Activated CD8-positive, alpha-beta memory T cell treated with anti-CD3 and anti-CD28 coated beads for 36 hours (primary cell): ENCODE measurements at regions not wholly inside any gene's neighbourhood (a gene's known extent, or its start where the extent isn't known, plus 50 kb on each side); places are given as distances from the start of the nearest gene placed in this dataset.
"Not testable (repeated sequence)": the region's sequence is repeated elsewhere in the genome, so short reads cannot be mapped to it uniquely, and the experiment has no call there.

Experiments
- CTCF ChIA-PET: fragments of 350-600 bp; sonication (Branson Sonifier 250); formaldehyde crosslinking; loops from one replicate; lab custom pipeline; 2021; ENCODE audit warnings: antibody characterized with exemption; lab: Charles Lee
- POLR2A ChIA-PET: fragments of 350-600 bp; sonication (Branson Sonifier 250); formaldehyde crosslinking; loops from one replicate; lab custom pipeline; 2021; ENCODE audit warnings: antibody characterized with exemption; lab: Charles Lee

- CTCF ChIA-PET = no interaction called here
- POLR2A ChIA-PET = no interaction called here
Observed at GRCh38 chr5:174575043-174575442, 149.3 kb upstream of the MSX2 start.

GRCh38 chr5:174576042-174576441, 148.3 kb upstream of the MSX2 start:
- CTCF ChIA-PET = no interaction called here
- POLR2A ChIA-PET = no interaction called here

GRCh38 chr5:174581479-174581878, 142.9 kb upstream of the MSX2 start:
- CTCF ChIA-PET = no interaction called here
- POLR2A ChIA-PET = no interaction called here

DNA sequence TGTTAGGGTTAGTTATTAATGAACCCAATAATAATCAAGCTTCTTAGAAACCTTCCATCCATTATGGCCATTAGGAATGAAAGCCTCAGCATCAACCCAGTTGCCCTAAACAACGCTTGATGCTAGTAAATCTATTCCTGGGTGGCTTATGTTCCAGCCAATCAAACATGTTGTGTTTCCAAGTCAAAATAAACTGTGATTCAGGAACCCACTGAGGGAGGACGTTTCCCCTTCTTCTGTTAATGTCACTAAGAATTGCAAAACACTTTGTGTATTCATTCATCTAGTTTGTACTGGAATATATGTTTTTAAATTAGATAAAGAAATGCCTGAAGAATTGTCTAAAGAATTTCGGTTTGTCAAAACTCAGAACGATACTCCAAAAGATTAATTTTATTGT, 142.5 kb upstream of the MSX2 start:
- ChIA-PET CTCF (no interaction called here), POLR2A (no interaction called here)

- ChIA-PET POLR2A (no interaction called here), CTCF (no interaction called here)
Observed at GRCh38 chr5:174583071-174583470, 141.3 kb upstream of the MSX2 start.

GRCh38 chr5:174585472-174585871, 138.9 kb upstream of the MSX2 start:
- POLR2A ChIA-PET = no interaction called here
- CTCF ChIA-PET = no interaction called here

DNA sequence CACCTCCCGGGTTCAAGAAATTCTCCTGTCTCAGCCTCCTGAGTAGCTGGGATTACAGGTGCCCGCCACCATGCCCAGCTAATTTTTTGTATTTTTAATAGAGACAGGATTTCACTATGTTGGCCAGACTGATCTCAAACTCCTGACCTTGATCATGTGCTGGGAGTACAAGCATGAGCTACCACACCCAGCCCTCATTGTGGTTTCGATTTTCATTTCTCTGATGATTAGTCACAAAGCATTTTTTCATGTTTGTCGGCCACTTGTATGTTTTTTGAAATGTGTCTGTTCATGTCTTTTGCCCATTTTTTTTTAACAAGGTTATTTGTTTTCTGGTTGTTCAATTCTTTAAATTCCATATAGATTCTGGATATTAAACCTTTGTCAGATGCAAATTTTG, 138.2 kb upstream of the MSX2 start:
- CTCF ChIA-PET, POLR2A ChIA-PET: not testable (repeated sequence)

DNA sequence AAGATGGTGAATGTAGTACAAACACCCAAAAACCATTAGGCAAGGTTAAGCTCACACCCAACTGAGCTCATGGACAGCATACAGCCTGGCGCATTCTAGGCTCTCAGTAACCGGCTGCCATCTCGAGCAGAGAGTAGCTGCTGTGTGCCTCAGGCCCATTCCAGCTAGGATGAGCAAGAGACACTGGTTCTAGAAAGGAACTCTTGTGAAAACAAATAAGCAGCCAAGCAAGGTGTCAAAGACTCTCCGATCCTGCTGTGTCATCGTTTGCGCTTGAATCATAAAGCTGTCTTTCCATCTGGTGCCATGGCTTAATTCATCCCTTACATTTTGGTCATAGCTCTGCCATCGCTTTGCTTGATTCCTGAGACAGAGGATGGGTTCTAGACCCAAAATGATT, 135.4 kb upstream of the MSX2 start:
- CTCF ChIA-PET = no interaction called here

GRCh38 chr5:174589599-174589998, 134.8 kb upstream of the MSX2 start:
- POLR2A ChIA-PET = no interaction called here
- CTCF ChIA-PET = interaction anchor here (0.6 kb wide), 1 partner anchor 168 kb away, joined by 4 read pairs; no protein-coding TSS in a partner anchor

More for the DNA sequence above, 135.4 kb upstream of the MSX2 start:
- POLR2A ChIA-PET = no interaction called here

DNA sequence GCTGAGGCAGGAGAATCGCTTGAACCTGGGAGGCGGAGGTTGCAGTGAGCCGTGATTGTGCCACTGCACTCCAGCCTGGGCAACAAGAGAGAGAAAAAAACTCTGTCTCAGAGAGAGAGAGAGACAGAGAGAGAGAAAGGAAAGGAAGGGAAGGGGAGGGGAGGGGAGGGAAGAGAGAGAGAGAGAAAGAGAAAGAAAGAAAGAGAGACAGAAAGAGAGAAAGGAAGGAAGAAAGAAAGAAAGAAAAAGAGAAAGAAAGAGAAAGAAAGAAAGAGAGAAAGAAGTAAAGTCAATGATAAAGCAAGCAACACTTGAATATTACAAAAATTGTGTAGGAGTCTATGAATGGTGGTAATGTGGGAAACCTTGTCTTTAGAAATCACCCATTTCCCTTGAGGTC, 133.6 kb upstream of the MSX2 start:
- ChIA-PET POLR2A (no interaction called here), CTCF (no interaction called here)

- CTCF ChIA-PET = interaction anchor here (0.6 kb wide), 1 partner anchor 493 kb away, joined by 6 read pairs; no protein-coding TSS in a partner anchor
- POLR2A ChIA-PET = no interaction called here
Observed at GRCh38 chr5:174596429-174596828, 128.0 kb upstream of the MSX2 start.

GRCh38 chr5:174599992-174600391, 124.4 kb upstream of the MSX2 start:
- POLR2A ChIA-PET = no interaction called here
- CTCF ChIA-PET = no interaction called here

DNA sequence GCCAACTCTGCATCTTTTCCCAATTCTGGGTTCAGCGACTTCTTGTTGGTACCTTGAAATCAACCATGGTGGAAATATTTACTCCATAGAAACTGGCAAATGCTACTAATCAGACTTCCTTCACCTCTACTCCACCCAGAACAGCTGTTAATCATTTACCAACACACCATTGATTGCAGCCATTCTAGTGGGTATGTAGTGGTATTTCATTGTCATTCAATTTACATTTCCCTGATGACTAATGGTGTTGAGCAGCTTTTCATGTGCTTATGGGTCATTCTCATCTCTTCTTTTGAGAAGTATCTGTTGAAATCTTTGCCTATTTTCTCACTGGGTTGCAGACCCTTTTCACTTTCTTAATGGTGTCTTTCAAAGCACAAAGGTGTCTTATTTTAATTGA, 122.4 kb upstream of the MSX2 start:
- ChIA-PET CTCF (no interaction called here), POLR2A (no interaction called here)

DNA sequence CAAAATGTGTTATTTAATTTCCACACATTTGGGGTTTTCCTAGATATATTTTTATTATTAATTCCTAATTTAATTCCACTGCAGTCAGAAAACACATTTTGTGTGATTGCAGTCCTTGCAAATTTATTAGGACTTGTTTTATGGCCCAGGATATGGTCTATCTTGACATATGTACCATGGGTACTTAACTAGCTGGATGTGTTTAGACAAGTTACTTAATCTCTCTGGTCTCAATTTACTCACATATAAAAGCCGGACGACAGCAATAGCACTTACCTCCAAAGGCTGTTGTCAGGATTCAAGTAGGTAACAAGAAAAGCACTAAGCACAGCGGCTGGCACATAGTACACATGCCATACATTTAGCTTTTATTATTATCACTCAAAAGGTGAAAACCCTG, 118.2 kb upstream of the MSX2 start:
- CTCF ChIA-PET = no interaction called here
- POLR2A ChIA-PET = no interaction called here

- ChIA-PET POLR2A (no interaction called here), CTCF (no interaction called here)
Observed at GRCh38 chr5:174606646-174607045, 117.7 kb upstream of the MSX2 start.

GRCh38 chr5:174607205-174607604, 117.2 kb upstream of the MSX2 start:
- ChIA-PET POLR2A (no interaction called here), CTCF (no interaction called here)

- POLR2A ChIA-PET = no interaction called here
- CTCF ChIA-PET = no interaction called here
Observed at GRCh38 chr5:174607916-174608315, 116.5 kb upstream of the MSX2 start.

DNA sequence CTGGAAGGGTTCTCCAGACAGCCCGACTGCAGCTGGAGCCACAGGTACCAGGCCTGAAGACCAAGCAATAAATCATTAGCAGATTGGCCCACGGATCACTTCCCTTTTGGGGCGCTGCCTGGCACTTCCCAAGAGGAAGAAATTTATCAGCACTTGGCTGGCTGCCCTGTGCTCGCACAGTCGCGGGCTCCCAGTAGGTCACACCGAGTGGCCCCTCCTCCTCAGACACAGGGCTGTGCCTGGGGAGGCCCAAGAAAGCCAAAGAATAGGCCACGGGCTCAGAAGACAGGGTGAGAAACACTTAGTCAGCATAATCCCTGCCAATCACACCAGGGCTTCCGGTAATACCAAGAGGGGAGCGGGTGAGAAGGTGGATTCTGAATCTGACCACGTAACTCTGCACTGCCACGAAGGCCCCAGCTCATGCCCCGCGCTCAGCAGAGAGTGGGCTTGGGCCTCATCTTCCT, 115.7 kb upstream of the MSX2 start:
- ChIA-PET POLR2A (no interaction called here), CTCF (interaction anchor here (0.7 kb wide), 1 partner anchor 852 kb away, joined by 3 read pairs; no protein-coding TSS in a partner anchor)

GRCh38 chr5:174609116-174609515, 115.3 kb upstream of the MSX2 start:
- CTCF ChIA-PET = no interaction called here
- POLR2A ChIA-PET = no interaction called here

- ChIA-PET POLR2A (no interaction called here), CTCF (no interaction called here)
Observed at GRCh38 chr5:174610968-174611367, 113.4 kb upstream of the MSX2 start.

GRCh38 chr5:174612686-174613085, 111.7 kb upstream of the MSX2 start:
- ChIA-PET POLR2A (no interaction called here), CTCF (no interaction called here)

DNA sequence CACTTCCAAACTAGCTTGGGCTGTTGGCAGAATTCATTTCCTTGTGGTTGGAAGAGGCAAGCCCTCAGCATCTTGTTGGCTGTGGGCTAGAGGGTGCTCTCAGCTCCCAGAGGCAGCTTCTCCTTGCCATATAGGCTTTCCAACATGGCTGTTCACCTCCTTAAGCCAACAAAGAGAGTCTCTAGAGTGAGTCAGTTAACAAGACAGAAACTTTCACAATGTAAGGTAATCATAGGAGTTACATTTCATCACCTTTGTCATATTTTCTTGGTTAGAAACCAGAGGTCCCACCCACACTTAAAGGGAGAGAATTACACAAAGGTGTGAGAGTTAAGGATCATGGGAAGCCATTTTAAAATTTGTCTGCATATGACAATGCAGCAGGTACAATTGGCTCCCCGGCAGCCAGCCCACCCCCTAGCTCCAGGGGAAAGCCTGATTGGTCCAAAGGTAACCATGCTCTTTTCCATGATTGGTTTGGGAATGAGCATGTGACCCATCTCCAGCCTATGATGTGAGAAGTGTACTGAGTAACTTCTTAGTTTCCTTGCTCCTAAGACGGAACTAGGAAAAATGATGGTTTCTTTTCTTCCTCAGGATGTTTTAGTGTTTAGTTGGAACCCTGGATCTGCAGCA, 109.8 kb upstream of the MSX2 start:
- CTCF ChIA-PET = interaction anchor here (0.6 kb wide), 1 partner anchor 755 kb away, joined by 3 read pairs; no protein-coding TSS in a partner anchor
- POLR2A ChIA-PET = no interaction called here
